Immature natural killer cell (primary cell): ENCODE measurements at regions not wholly inside any gene's neighbourhood (a gene's known extent, or its start where the extent isn't known, plus 50 kb on each side); places are given as distances from the start of the nearest gene placed in this dataset.

Source experiments
- DNase-seq, 3 donors: peaks; one replicate each; pipeline ENCODE4 v3.0.0; 2022; ENCODE audit warnings: mixed read lengths in 1 of 3
- H3K27ac Mint-ChIP-seq, 6 donors: one replicate each; pipeline ENCODE4 v1.8.0; 2020; ENCODE audit warnings: mixed read lengths in 6 of 6, mild to moderate bottlenecking in 5 of 6, inconsistent platforms in 4 of 6, moderate library complexity in 3 of 6
- H3K27me3 Mint-ChIP-seq, 3 donors: one replicate each; pipeline ENCODE4 v1.8.0; 2020 to 2021; ENCODE audit warnings: low read depth in 3 of 3, mild to moderate bottlenecking in 3 of 3, mixed read lengths in 3 of 3, moderate library complexity in 3 of 3, inconsistent platforms in 1 of 3
- H3K36me3 Mint-ChIP-seq, 3 donors: one replicate each; pipeline ENCODE4 v1.8.0; 2020; ENCODE audit warnings: mixed read lengths in 3 of 3, inconsistent platforms in 2 of 3, mild to moderate bottlenecking in 2 of 3
- H3K4me1 Mint-ChIP-seq, 2 donors: one replicate each; pipeline ENCODE4 v1.8.0; 2020; ENCODE audit warnings: inconsistent platforms in 2 of 2, mild to moderate bottlenecking in 2 of 2, mixed read lengths in 2 of 2, moderate library complexity in 1 of 2
- H3K4me3 Mint-ChIP-seq, 5 donors: one replicate each; pipeline ENCODE4 v1.8.0; 2020; ENCODE audit warnings: mild to moderate bottlenecking in 5 of 5, mixed read lengths in 5 of 5, inconsistent platforms in 3 of 5, moderate library complexity in 3 of 5
- H3K9me3 Mint-ChIP-seq, 6 donors: one replicate each; pipeline ENCODE4 v1.8.0; 2020; ENCODE audit warnings: mild to moderate bottlenecking in 6 of 6, mixed read lengths in 6 of 6, inconsistent platforms in 4 of 6, moderate library complexity in 3 of 6

DNA sequence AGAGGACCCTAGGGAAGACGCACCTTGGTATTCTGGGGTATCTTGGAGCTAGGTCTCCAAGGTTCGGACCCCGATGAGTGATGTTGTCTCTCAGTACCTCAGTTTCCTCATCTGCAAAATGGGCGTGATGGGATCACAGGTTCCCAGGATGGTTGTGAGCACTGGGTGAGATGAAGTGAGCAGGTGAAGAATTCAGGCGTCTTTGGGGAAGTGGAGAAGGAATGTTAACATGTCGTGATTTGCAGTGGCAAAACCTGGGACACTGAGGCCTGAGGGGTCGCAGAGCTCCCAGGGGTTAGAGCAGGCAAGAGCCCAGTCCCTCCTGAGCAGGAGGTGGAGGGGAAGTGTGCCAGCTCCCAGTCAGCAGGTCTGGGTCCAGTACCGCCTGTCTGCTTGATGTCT lies 215.1 kb upstream of the GSE1 start:
- Mint-ChIP-seq H3K4me1 (no peaks in the 10 kb centered on the region), H3K9me3 (no peaks in the 10 kb centered on the region)
- DNase-seq = no peak

GRCh38 chr16:85398688-85399582 lies 214.2 kb upstream of the GSE1 start:
- no peaks in the 10 kb centered on the region for H3K36me3 Mint-ChIP-seq
- no peak overlapping the region for H3K27ac Mint-ChIP-seq
- no peak for DNase-seq
- H3K4me1 Mint-ChIP-seq = no peaks in the 10 kb centered on the region
- no peak overlapping the region for H3K4me3 Mint-ChIP-seq
- H3K9me3 Mint-ChIP-seq = no peaks in the 10 kb centered on the region
- H3K27me3 Mint-ChIP-seq = peaks cover 0 to 2% (median 0%) of the 10 kb centered on the region in 3 donors

More for the DNA sequence above, 215.1 kb upstream of the GSE1 start:
- Mint-ChIP-seq H3K36me3 (no peaks in the 10 kb centered on the region), H3K4me3 (no peak overlapping the region), H3K27ac (no peak overlapping the region), H3K27me3 (peaks cover 0 to 2% (median 0%) of the 10 kb centered on the region in 3 donors)

- Mint-ChIP-seq H3K27me3 (peaks cover 0 to 2% (median 0%) of the 10 kb centered on the region in 3 donors), H3K9me3 (no peaks in the 10 kb centered on the region), H3K4me3 (no peak overlapping the region), H3K27ac (no peak overlapping the region), H3K4me1 (no peaks in the 10 kb centered on the region), H3K36me3 (no peaks in the 10 kb centered on the region)
- DNase-seq = no peak
These were observed 213.4 kb upstream of the GSE1 start for GRCh38 chr16:85399583-85400284.

- Mint-ChIP-seq H3K27ac (no peak overlapping the region), H3K4me3 (no peak overlapping the region), H3K4me1 (no peaks in the 10 kb centered on the region), H3K36me3 (no peaks in the 10 kb centered on the region), H3K9me3 (no peaks in the 10 kb centered on the region), H3K27me3 (peaks cover 0 to 2% (median 0%) of the 10 kb centered on the region in 3 donors)
- no peak for DNase-seq
These were observed 212.6 kb upstream of the GSE1 start for GRCh38 chr16:85400305-85401205.

- no peak overlapping the region for H3K27ac Mint-ChIP-seq
- H3K9me3 Mint-ChIP-seq = no peaks in the 10 kb centered on the region
These were observed 211.7 kb upstream of the GSE1 start for GRCh38 chr16:85401370-85401916.

GRCh38 chr16:85401917-85402766 lies 211.0 kb upstream of the GSE1 start:
- Mint-ChIP-seq H3K9me3 (no peaks in the 10 kb centered on the region), H3K4me3 (no peak overlapping the region), H3K27ac (no peak overlapping the region), H3K4me1 (no peaks in the 10 kb centered on the region), H3K36me3 (no peaks in the 10 kb centered on the region), H3K27me3 (no peaks in the 10 kb centered on the region)
- DNase-seq = no peak

More at GRCh38 chr16:85401370-85401916, 211.7 kb upstream of the GSE1 start:
- no peak overlapping the region for H3K4me3 Mint-ChIP-seq
- no peak for DNase-seq
- H3K27me3 Mint-ChIP-seq = peaks cover 0 to 2% (median 0%) of the 10 kb centered on the region in 3 donors
- no peaks in the 10 kb centered on the region for H3K36me3 Mint-ChIP-seq
- no peaks in the 10 kb centered on the region for H3K4me1 Mint-ChIP-seq

DNA sequence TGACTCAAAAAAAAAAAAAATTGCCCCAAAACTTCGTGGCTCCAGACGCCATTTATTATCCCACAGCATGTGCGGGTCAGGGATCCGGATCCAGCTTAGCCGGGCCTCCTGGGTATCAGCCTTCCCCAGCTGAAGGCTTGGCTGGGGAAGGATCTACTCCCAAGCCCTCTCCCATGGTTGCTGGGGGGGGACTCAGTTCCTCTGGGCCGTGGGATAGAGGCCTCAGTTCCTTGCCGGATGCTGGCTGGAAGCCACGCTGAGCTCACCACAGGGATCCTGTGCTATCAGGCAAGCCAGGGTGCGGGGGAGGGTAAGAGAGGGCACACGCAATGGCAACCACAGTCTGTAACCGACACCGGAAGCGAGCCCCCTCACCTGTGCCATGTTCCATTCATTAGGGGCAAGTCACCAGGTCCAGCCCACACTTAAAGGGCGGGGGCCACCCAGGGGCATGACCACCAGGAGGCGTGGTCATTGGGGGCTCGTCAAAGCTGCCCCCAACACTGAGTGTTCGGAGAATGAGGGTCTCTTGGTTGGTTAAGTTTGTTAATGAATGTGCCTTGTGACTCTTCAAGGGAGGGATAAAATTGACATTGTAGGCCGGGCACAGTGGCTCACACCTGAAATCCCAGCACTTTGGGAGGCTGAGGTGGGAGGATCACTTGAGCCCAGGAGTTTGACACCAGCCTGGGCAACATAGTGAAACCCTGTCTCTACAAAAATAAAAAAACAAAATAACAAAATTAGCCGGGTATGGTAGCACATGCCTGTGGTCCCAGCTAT lies 210.0 kb upstream of the GSE1 start:
- no peaks in the 10 kb centered on the region for H3K9me3 Mint-ChIP-seq
- no peaks in the 10 kb centered on the region for H3K36me3 Mint-ChIP-seq
- no peak overlapping the region for H3K27ac Mint-ChIP-seq
- H3K27me3 Mint-ChIP-seq = no peaks in the 10 kb centered on the region
- no peak for DNase-seq
- H3K4me3 Mint-ChIP-seq = no peak overlapping the region
- H3K4me1 Mint-ChIP-seq = no peaks in the 10 kb centered on the region

DNA sequence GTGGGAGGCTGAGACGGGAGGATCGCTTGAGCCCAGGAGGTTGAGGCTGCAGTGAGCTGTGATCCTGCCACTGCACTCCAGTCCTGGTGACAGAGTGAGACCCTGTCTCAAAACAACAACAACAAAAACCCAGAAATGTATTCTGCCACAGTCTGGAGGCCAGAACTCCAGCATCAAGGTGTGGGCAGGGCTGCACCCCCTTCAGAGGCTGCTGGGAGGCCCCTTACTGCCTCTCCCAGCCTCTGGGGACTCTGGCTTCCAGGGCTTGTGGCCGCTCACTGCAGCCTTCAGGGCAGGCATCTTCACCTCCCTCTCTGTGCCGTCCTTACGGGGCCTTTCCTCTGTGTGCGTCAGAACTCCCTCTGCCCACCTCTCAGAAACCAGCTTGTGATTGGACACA lies 209.4 kb upstream of the GSE1 start:
- no peak for DNase-seq
- Mint-ChIP-seq H3K4me3 (no peak overlapping the region), H3K27ac (no peak overlapping the region), H3K4me1 (no peaks in the 10 kb centered on the region), H3K27me3 (peaks cover 0 to 2% (median 0%) of the 10 kb centered on the region in 3 donors), H3K9me3 (no peaks in the 10 kb centered on the region), H3K36me3 (no peaks in the 10 kb centered on the region)

GRCh38 chr16:85412911-85413520 lies 200.1 kb upstream of the GSE1 start:
- no peak for DNase-seq
- H3K36me3 Mint-ChIP-seq = no peaks in the 10 kb centered on the region
- peaks cover 2 to 6% of the 10 kb centered on the region in 2 donors for H3K4me1 Mint-ChIP-seq
- no peaks in the 10 kb centered on the region for H3K9me3 Mint-ChIP-seq
- H3K27me3 Mint-ChIP-seq = peaks cover 2 to 4% (median 3%) of the 10 kb centered on the region in 3 donors
- no peak overlapping the region for H3K27ac Mint-ChIP-seq
- H3K4me3 Mint-ChIP-seq = no peak overlapping the region

- Mint-ChIP-seq H3K36me3 (no peaks in the 10 kb centered on the region), H3K27ac (no peak overlapping the region), H3K9me3 (no peaks in the 10 kb centered on the region), H3K4me1 (peaks cover 2 to 6% of the 10 kb centered on the region in 2 donors), H3K27me3 (peaks cover 3 to 6% (median 5%) of the 10 kb centered on the region in 3 donors), H3K4me3 (no peak overlapping the region)
- no peak for DNase-seq
These were observed 199.1 kb upstream of the GSE1 start for GRCh38 chr16:85413691-85414663.
